Retinal pigment epithelial cell (primary cell): ENCODE measurements at regions not wholly inside any gene's neighbourhood (a gene's known extent, or its start where the extent isn't known, plus 50 kb on each side); places are given as distances from the start of the nearest gene placed in this dataset.

Source experiments
- DNase-seq: peaks from one replicate; pipeline ENCODE4 v3.0.0-alpha.2; 2010; ENCODE audit warnings: low read depth
- H3K4me3 ChIP-seq: 2 replicates; pipeline ENCODE4 v1.5.1; 2011; ENCODE audit warnings: mild to moderate bottlenecking, low read length, control low read depth, moderate library complexity
- CTCF ChIP-seq: conservative IDR thresholded peaks from 2 replicates; pipeline ENCODE4 v1.5.1; 2011; ENCODE audit warnings: low read depth, low read length, control low read depth, inconsistent platforms

GRCh38 chr20:61123751-61124368, 128.2 kb upstream of the CDH4 start:
- DNase-seq, result no peak
- no peak for TF ChIP-seq CTCF
- no peak overlapping the region for H3K4me3 ChIP-seq

- H3K4me3 ChIP-seq, result no peak overlapping the region
- no peak for TF ChIP-seq CTCF
- no peak for DNase-seq
Measured at GRCh38 chr20:61125076-61125475, 127.0 kb upstream of the CDH4 start.

GRCh38 chr20:61125546-61126180, 126.4 kb upstream of the CDH4 start:
- TF ChIP-seq CTCF, result no peak
- no peak for DNase-seq
- no peak overlapping the region for H3K4me3 ChIP-seq

- no peak for DNase-seq
- no peak overlapping the region for H3K4me3 ChIP-seq
- TF ChIP-seq CTCF, result no peak
Measured at GRCh38 chr20:61126369-61127195, 125.5 kb upstream of the CDH4 start.

- no peak overlapping the region for H3K4me3 ChIP-seq
- no peak for DNase-seq
- TF ChIP-seq CTCF, result no peak
Measured at GRCh38 chr20:61127311-61128039, 124.6 kb upstream of the CDH4 start.

DNA sequence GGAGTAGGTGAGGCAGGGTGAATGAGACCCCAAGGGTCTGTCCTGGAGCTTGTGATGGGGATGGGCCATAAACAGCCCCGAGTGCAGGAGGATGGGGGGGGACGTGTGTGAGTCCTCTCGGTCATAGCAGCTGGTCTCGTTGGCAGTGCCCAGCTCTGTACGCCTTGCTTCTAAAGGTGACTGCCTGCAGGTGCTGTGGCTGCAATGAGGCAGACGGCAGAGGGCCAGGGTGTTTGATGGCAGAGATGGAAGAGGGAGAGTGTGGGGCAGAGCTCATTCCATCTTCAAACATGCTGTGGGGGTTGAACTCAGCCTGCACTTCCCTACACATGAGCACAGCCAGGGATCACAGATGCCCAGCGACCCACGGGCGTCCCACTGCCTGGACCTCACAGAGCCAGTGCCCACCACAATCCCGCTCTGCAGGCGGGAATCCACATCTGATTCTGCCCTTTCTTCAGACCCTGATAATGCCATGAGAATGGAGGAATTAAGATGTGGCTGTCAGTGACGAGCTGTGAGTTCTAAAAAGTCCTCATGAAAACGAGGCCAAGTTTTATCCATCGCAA, 123.3 kb upstream of the CDH4 start:
- no peak for TF ChIP-seq CTCF
- no peak for DNase-seq
- no peak overlapping the region for H3K4me3 ChIP-seq
